EH (cell line): ENCODE measurements at regions not wholly inside any gene's neighbourhood (a gene's known extent, or its start where the extent isn't known, plus 50 kb on each side); places are given as distances from the start of the nearest gene placed in this dataset.

ENCODE experiments used
- DNase-seq: peaks from one replicate; pipeline ENCODE4 v3.0.0-alpha.2; 2015; ENCODE audit warnings: low read depth

GRCh38 chr10:78395162-78395561, 361.5 kb downstream of the RPS24 start:
- DNase-seq: no peak

GRCh38 chr10:78396754-78397153, 363.1 kb downstream of the RPS24 start:
- no peak for DNase-seq

- DNase-seq: peak; percentile 26
Observed at GRCh38 chr10:78397786-78398185, 364.1 kb downstream of the RPS24 start.

GRCh38 chr10:78398382-78398781, 364.7 kb downstream of the RPS24 start:
- no peak for DNase-seq

GRCh38 chr10:78401624-78402367, 368.1 kb downstream of the RPS24 start:
- no peak for DNase-seq

GRCh38 chr10:78402591-78402990, 368.9 kb downstream of the RPS24 start:
- DNase-seq: no peak

- DNase-seq: no peak
Observed at GRCh38 chr10:78403781-78404180, 370.1 kb downstream of the RPS24 start.

GRCh38 chr10:78404296-78404695, 370.6 kb downstream of the RPS24 start:
- no peak for DNase-seq

- peak; percentile 54 for DNase-seq
Observed at GRCh38 chr10:78405231-78405630, 371.6 kb downstream of the RPS24 start.

- no peak for DNase-seq
Observed at GRCh38 chr10:78405736-78406135, 372.1 kb downstream of the RPS24 start.

- DNase-seq: no peak
Observed at GRCh38 chr10:78406648-78407008, 373.0 kb downstream of the RPS24 start.

GRCh38 chr10:78407009-78407711, 373.5 kb downstream of the RPS24 start:
- DNase-seq: peak; percentile 92

GRCh38 chr10:78407966-78408365, 374.3 kb downstream of the RPS24 start:
- DNase-seq: no peak

- DNase-seq: no peak
Observed at GRCh38 chr10:78408671-78409472, 375.2 kb downstream of the RPS24 start.

GRCh38 chr10:78410046-78410965, 376.6 kb downstream of the RPS24 start:
- DNase-seq: no peak

GRCh38 chr10:78411716-78412115, 378.1 kb downstream of the RPS24 start:
- DNase-seq: no peak

GRCh38 chr10:78412605-78413004, 378.9 kb downstream of the RPS24 start:
- DNase-seq: no peak

GRCh38 chr10:78413076-78414055, 379.7 kb downstream of the RPS24 start:
- DNase-seq: peak; percentile 26

- peak; percentile 51 for DNase-seq
Observed at GRCh38 chr10:78414380-78414779, 380.7 kb downstream of the RPS24 start.

- no peak for DNase-seq
Observed at GRCh38 chr10:78415111-78415510, 381.4 kb downstream of the RPS24 start.
